CD4-positive, CD25-positive, alpha-beta regulatory T cell (primary cell): ENCODE measurements at regions not wholly inside any gene's neighbourhood (a gene's known extent, or its start where the extent isn't known, plus 50 kb on each side); places are given as distances from the start of the nearest gene placed in this dataset.
A peak's percentile ranks its signal among the peaks of the same experiment; 100 is the strongest.

Experiments used
- ATAC-seq, 2 donors: fragments of 150-1000 bp; cut with Tn5 transposase; one replicate each; pipeline ENCODE4 v1.10.0; 2021; ENCODE audit warnings: low read depth in 2 of 2, moderate number of reproducible peaks in 2 of 2, moderate library complexity in 1 of 2
- DNase-seq, 3 donors: peaks; one replicate each; pipeline versions ENCODE4 v3.0.0 to v3.0.0-alpha.2; 2012 to 2022; ENCODE audit warnings: mixed read lengths in 1 of 3
- H3K27ac ChIP-seq: one replicate; pipeline ENCODE4 v1.7.0; 2013; ENCODE audit warnings: mild to moderate bottlenecking, low read length; ENCODE audit not compliant: insufficient read depth, poor library complexity, severe bottlenecking
- H3K27me3 ChIP-seq: one replicate; pipeline ENCODE4 v1.7.0; 2013; ENCODE audit warnings: low read length; ENCODE audit not compliant: control insufficient read depth, insufficient read depth
- H3K36me3 ChIP-seq: one replicate; pipeline ENCODE4 v1.7.0; 2013; ENCODE audit warnings: mild to moderate bottlenecking, low read length, moderate library complexity; ENCODE audit not compliant: control insufficient read depth, insufficient read depth
- H3K4me1 ChIP-seq: 2 replicates; pipeline ENCODE4 v1.7.0; 2013; ENCODE audit warnings: mild to moderate bottlenecking, low read length; ENCODE audit not compliant: insufficient read depth, control insufficient read depth, poor library complexity, severe bottlenecking
- H3K4me3 ChIP-seq: one replicate; pipeline ENCODE4 v1.7.0; 2013; ENCODE audit warnings: low read depth, mild to moderate bottlenecking, low read length, moderate library complexity
- H3K9me3 ChIP-seq, 2 experiments: 1 replicate in 1 of 2; 2 replicates in 1 of 2; pipeline ENCODE4 v1.7.0; 2013; ENCODE audit warnings: low read length in 2 of 2, mild to moderate bottlenecking in 1 of 2, moderate library complexity in 1 of 2; ENCODE audit not compliant: control insufficient read depth in 2 of 2
- H3K27ac Mint-ChIP-seq, 3 donors: one replicate each; pipeline ENCODE4 v1.8.0; 2020 to 2022; ENCODE audit warnings: mild to moderate bottlenecking in 3 of 3, mixed read lengths in 3 of 3, moderate library complexity in 2 of 3
- H3K27me3 Mint-ChIP-seq: one replicate; pipeline ENCODE4 v1.8.0; 2022; ENCODE audit warnings: mild to moderate bottlenecking, mixed read lengths
- H3K36me3 Mint-ChIP-seq: one replicate; pipeline ENCODE4 v1.8.0; 2020; ENCODE audit warnings: mixed read lengths
- H3K4me1 Mint-ChIP-seq, 4 donors: one replicate each; pipeline ENCODE4 v1.8.0; 2020 to 2022; ENCODE audit warnings: mixed read lengths in 4 of 4, mild to moderate bottlenecking in 1 of 4
- H3K4me3 Mint-ChIP-seq, 4 donors: one replicate each; pipeline ENCODE4 v1.8.0; 2020 to 2022; ENCODE audit warnings: mild to moderate bottlenecking in 4 of 4, mixed read lengths in 4 of 4, moderate library complexity in 3 of 4
- H3K9me3 Mint-ChIP-seq, 7 donors: one replicate each; pipeline ENCODE4 v1.8.0; 2020 to 2022; ENCODE audit warnings: mixed read lengths in 7 of 7, mild to moderate bottlenecking in 3 of 7, moderate library complexity in 2 of 7

GRCh38 chr13:40465015-40465390 is 201.4 kb downstream of the FOXO1 start:
- H3K27me3 Mint-ChIP-seq, result no peaks in the 10 kb centered on the region
- no peak for DNase-seq
- Histone ChIP-seq H3K4me3 (no peak overlapping the region), H3K4me1 (no peaks in the 10 kb centered on the region), H3K36me3 (no peaks in the 10 kb centered on the region), H3K9me3 (no peaks in the 10 kb centered on the region), H3K27me3 (no peaks in the 10 kb centered on the region), H3K27ac (no peak overlapping the region)
- peak overlapping the region in 2 of 3 donors; percentile 43 to 58 for H3K27ac Mint-ChIP-seq
- H3K4me1 Mint-ChIP-seq, result peaks cover 5 to 14% (median 9%) of the 10 kb centered on the region in 4 donors
- ATAC-seq, result no peak
- H3K9me3 Mint-ChIP-seq, result peaks cover 0 to 8% (median 0%) of the 10 kb centered on the region in 7 donors
- no peak overlapping the region for H3K4me3 Mint-ChIP-seq
- peaks cover 9% of the 10 kb centered on the region for H3K36me3 Mint-ChIP-seq

- Mint-ChIP-seq H3K27ac (no peak overlapping the region), H3K4me3 (no peak overlapping the region), H3K9me3 (peaks cover 0 to 8% (median 0%) of the 10 kb centered on the region in 7 donors), H3K36me3 (peaks cover 9% of the 10 kb centered on the region), H3K27me3 (no peaks in the 10 kb centered on the region), H3K4me1 (peaks cover 5 to 13% (median 10%) of the 10 kb centered on the region in 4 donors)
- Histone ChIP-seq H3K27ac (no peak overlapping the region), H3K27me3 (no peaks in the 10 kb centered on the region), H3K4me3 (no peak overlapping the region), H3K9me3 (no peaks in the 10 kb centered on the region), H3K4me1 (no peaks in the 10 kb centered on the region), H3K36me3 (no peaks in the 10 kb centered on the region)
- ATAC-seq (no peak), DNase-seq (no peak)
Measured at GRCh38 chr13:40466272-40466671, 200.2 kb downstream of the FOXO1 start.

DNA sequence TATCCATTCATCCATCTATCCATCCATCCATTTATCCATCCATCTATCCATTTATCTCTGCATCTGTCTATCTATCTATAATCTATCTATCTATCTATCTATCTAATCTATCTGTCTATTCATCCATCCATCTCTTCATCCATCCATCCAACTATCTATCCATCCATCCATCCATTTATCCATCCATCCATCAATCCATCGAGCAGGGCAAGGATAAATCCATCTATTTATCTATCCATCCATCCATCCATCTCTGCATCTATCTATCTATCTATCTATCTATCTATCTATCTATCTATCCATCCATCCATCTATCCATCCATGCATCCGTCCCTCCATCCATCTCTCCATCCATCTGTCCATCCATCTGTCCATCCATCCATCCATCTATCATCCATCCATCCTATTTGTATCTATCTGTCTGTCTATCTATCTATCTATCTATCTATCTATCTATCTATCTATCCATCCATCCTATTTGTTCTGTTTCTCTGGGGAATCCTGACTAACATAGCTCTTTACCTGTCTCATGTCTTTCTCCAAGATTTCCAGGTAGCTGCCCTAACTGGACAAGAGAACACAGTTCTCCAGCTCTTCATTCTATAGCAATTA is 198.1 kb downstream of the FOXO1 start:
- H3K4me3 Mint-ChIP-seq, result peak overlapping the region in 1 of 4 donors; percentile 27
- Histone ChIP-seq H3K4me1 (no peaks in the 10 kb centered on the region), H3K4me3 (no peak overlapping the region), H3K9me3 (no peaks in the 10 kb centered on the region), H3K36me3 (no peaks in the 10 kb centered on the region), H3K27ac (no peak overlapping the region), H3K27me3 (no peaks in the 10 kb centered on the region)
- peaks cover 12% of the 10 kb centered on the region for H3K36me3 Mint-ChIP-seq
- H3K27me3 Mint-ChIP-seq, result no peaks in the 10 kb centered on the region
- H3K27ac Mint-ChIP-seq, result peak overlapping the region in 1 of 3 donors; percentile 60
- DNase-seq, result no peak
- H3K9me3 Mint-ChIP-seq, result peaks cover 0 to 8% (median 0%) of the 10 kb centered on the region in 7 donors
- ATAC-seq, result no peak
- H3K4me1 Mint-ChIP-seq, result peaks cover 5 to 19% (median 13%) of the 10 kb centered on the region in 4 donors

GRCh38 chr13:40469581-40470310 is 196.7 kb downstream of the FOXO1 start:
- Mint-ChIP-seq H3K36me3 (peaks cover 12% of the 10 kb centered on the region), H3K27me3 (no peaks in the 10 kb centered on the region), H3K27ac (peak overlapping the region; percentile 27 to 60 (median 29)), H3K4me1 (peaks cover 5 to 30% (median 13%) of the 10 kb centered on the region in 4 donors), H3K9me3 (peaks cover 0 to 8% (median 0%) of the 10 kb centered on the region in 7 donors), H3K4me3 (no peak overlapping the region)
- Histone ChIP-seq H3K27me3 (no peaks in the 10 kb centered on the region), H3K4me1 (no peaks in the 10 kb centered on the region), H3K9me3 (no peaks in the 10 kb centered on the region), H3K36me3 (no peaks in the 10 kb centered on the region), H3K4me3 (no peak overlapping the region), H3K27ac (no peak overlapping the region)
- ATAC-seq (no peak), DNase-seq (no peak)

DNA sequence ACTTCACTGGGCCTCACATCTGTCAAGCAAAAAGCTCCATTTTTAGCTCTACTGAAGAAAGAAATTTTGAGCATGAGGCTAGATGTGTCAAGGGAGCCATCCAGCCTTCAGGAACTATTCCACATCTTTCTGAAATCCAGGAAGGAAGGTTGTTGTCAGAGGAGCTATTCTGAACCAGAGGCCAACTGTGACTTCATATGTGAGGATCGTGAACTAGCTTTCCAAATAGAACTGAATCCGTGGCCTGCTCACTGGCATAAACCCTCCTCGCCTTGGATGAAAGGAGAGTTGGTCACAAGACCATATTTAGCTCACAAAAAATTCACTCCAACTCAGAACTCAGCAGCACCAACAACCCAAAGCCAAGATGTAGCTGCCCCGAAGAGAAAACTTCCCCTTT is 195.8 kb downstream of the FOXO1 start:
- no peaks in the 10 kb centered on the region for H3K27me3 Mint-ChIP-seq

GRCh38 chr13:40471076-40471475 is 195.4 kb downstream of the FOXO1 start:
- no peak overlapping the region for H3K4me3 ChIP-seq
- peaks cover 0 to 11% (median 0%) of the 10 kb centered on the region in 7 donors for H3K9me3 Mint-ChIP-seq
- H3K36me3 ChIP-seq, result no peaks in the 10 kb centered on the region
- no peaks in the 10 kb centered on the region for H3K27me3 ChIP-seq
- H3K27ac ChIP-seq, result no peak overlapping the region
- no peaks in the 10 kb centered on the region for H3K9me3 ChIP-seq
- no peak for ATAC-seq
- peak overlapping the region in 1 of 3 donors; percentile 60 for H3K27ac Mint-ChIP-seq
- no peaks in the 10 kb centered on the region for H3K4me1 ChIP-seq
- H3K4me1 Mint-ChIP-seq, result peaks cover 5 to 37% (median 19%) of the 10 kb centered on the region in 4 donors
- DNase-seq, result no peak
- peaks cover 12% of the 10 kb centered on the region for H3K36me3 Mint-ChIP-seq
- no peaks in the 10 kb centered on the region for H3K27me3 Mint-ChIP-seq
- H3K4me3 Mint-ChIP-seq, result no peak overlapping the region

More for the DNA sequence above, 195.8 kb downstream of the FOXO1 start:
- Histone ChIP-seq H3K9me3 (no peaks in the 10 kb centered on the region), H3K36me3 (no peaks in the 10 kb centered on the region), H3K4me3 (no peak overlapping the region), H3K27me3 (no peaks in the 10 kb centered on the region), H3K27ac (no peak overlapping the region), H3K4me1 (no peaks in the 10 kb centered on the region)
- DNase-seq, result no peak
- Mint-ChIP-seq H3K36me3 (peaks cover 12% of the 10 kb centered on the region), H3K4me3 (no peak overlapping the region), H3K27ac (peak overlapping the region in 2 of 3 donors; percentile 60 to 65), H3K4me1 (peaks cover 5 to 33% (median 15%) of the 10 kb centered on the region in 4 donors), H3K9me3 (peaks cover 0 to 10% (median 0%) of the 10 kb centered on the region in 7 donors)
- ATAC-seq, result no peak

DNA sequence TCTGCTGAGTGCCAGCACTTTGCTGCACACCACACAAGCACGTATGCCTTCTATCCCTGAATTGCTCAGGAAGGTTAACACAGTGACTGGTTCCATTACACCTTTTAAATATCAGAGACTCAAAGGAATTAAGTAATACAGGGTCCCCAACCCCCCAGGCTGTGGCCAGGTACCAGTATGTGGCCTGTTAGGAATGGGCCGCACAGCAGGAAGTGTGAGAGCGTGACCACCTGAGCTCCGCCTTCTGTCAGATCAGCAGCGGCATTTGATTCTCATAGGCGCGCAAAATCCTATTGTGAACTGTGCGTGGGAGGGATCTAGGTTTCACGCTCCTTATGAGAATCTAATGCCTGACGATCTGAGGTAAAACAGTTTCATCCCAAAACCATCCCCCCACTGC is 194.5 kb downstream of the FOXO1 start:
- H3K27me3 Mint-ChIP-seq, result no peaks in the 10 kb centered on the region
- H3K4me1 Mint-ChIP-seq, result peaks cover 5 to 42% (median 20%) of the 10 kb centered on the region in 4 donors
- no peak for DNase-seq
- no peak overlapping the region for H3K4me3 ChIP-seq
- no peak overlapping the region for H3K27ac ChIP-seq
- H3K4me3 Mint-ChIP-seq, result no peak overlapping the region
- no peaks in the 10 kb centered on the region for H3K4me1 ChIP-seq
- peak overlapping the region in 2 of 3 donors; percentile 54 to 71 for H3K27ac Mint-ChIP-seq
- peaks cover 0 to 11% (median 0%) of the 10 kb centered on the region in 7 donors for H3K9me3 Mint-ChIP-seq
- no peak for ATAC-seq
- no peaks in the 10 kb centered on the region for H3K36me3 ChIP-seq
- peaks cover 12% of the 10 kb centered on the region for H3K36me3 Mint-ChIP-seq
- H3K27me3 ChIP-seq, result no peaks in the 10 kb centered on the region
- no peaks in the 10 kb centered on the region for H3K9me3 ChIP-seq
